Skeletal muscle tissue (tissue), 3 donors: ENCODE measurements at regions not wholly inside any gene's neighbourhood (a gene's known extent, or its start where the extent isn't known, plus 50 kb on each side); places are given as distances from the start of the nearest gene placed in this dataset.

ENCODE experiments used
- H3K27ac ChIP-seq: one replicate; pipeline ENCODE4 v1.7.0; 2013; ENCODE audit warnings: mild to moderate bottlenecking, low read depth, low read length, inconsistent platforms
- H3K27me3 ChIP-seq, 3 donors: one replicate each; pipeline ENCODE4 v1.7.0; 2013; ENCODE audit warnings: low read length in 3 of 3; ENCODE audit not compliant: control insufficient read depth in 3 of 3, insufficient read depth in 3 of 3
- H3K36me3 ChIP-seq, 3 donors: one replicate each; pipeline ENCODE4 v1.7.0; 2013; ENCODE audit warnings: low read length in 3 of 3; ENCODE audit not compliant: control insufficient read depth in 3 of 3, insufficient read depth in 3 of 3
- H3K4me1 ChIP-seq, 3 donors: one replicate each; pipeline ENCODE4 v1.7.0; 2013; ENCODE audit warnings: low read length in 3 of 3, mild to moderate bottlenecking in 3 of 3; ENCODE audit not compliant: control insufficient read depth in 3 of 3, insufficient read depth in 3 of 3
- H3K4me3 ChIP-seq, 3 donors: one replicate each; pipeline ENCODE4 v1.7.0; 2013; ENCODE audit warnings: low read length in 3 of 3
- H3K9ac ChIP-seq, 3 donors: one replicate each; pipeline ENCODE4 v1.7.0; 2013; ENCODE audit warnings: low read length in 3 of 3, mild to moderate bottlenecking in 3 of 3, moderate library complexity in 2 of 3, low read depth in 1 of 3
- H3K9me3 ChIP-seq, 3 donors: one replicate each; pipeline ENCODE4 v1.7.0; 2013; ENCODE audit warnings: low read length in 3 of 3; ENCODE audit not compliant: control insufficient read depth in 3 of 3
- donor health status: Osteomylitis.

GRCh38 chr5:96340357-96340756 lies 92.7 kb downstream of the PCSK1 start:
- H3K27me3 ChIP-seq, result no peaks in the 10 kb centered on the region
- no peak overlapping the region for H3K27ac ChIP-seq
- H3K4me1 ChIP-seq, result peaks cover 13 to 25% (median 17%) of the 10 kb centered on the region in 3 donors
- H3K9me3 ChIP-seq, result no peaks in the 10 kb centered on the region
- H3K4me3 ChIP-seq, result no peak overlapping the region
- no peaks in the 10 kb centered on the region for H3K36me3 ChIP-seq
- no peak overlapping the region for H3K9ac ChIP-seq

- H3K27ac ChIP-seq, result no peak overlapping the region
- peaks cover 13 to 25% (median 17%) of the 10 kb centered on the region in 3 donors for H3K4me1 ChIP-seq
- H3K9ac ChIP-seq, result no peak overlapping the region
- H3K4me3 ChIP-seq, result no peak overlapping the region
- H3K27me3 ChIP-seq, result no peaks in the 10 kb centered on the region
- no peaks in the 10 kb centered on the region for H3K9me3 ChIP-seq
- H3K36me3 ChIP-seq, result no peaks in the 10 kb centered on the region
These were observed 93.2 kb downstream of the PCSK1 start for GRCh38 chr5:96339862-96340261.

GRCh38 chr5:96338624-96339415 lies 94.2 kb downstream of the PCSK1 start:
- Histone ChIP-seq H3K27ac (peak overlapping the region; percentile 32), H3K9me3 (no peaks in the 10 kb centered on the region), H3K36me3 (no peaks in the 10 kb centered on the region), H3K27me3 (no peaks in the 10 kb centered on the region), H3K4me3 (no peak overlapping the region), H3K9ac (no peak overlapping the region), H3K4me1 (peaks cover 13 to 25% (median 17%) of the 10 kb centered on the region in 3 donors)

GRCh38 chr5:96338091-96338490 lies 95.0 kb downstream of the PCSK1 start:
- Histone ChIP-seq H3K27me3 (no peaks in the 10 kb centered on the region), H3K4me1 (peaks cover 13 to 25% (median 17%) of the 10 kb centered on the region in 3 donors), H3K9me3 (no peaks in the 10 kb centered on the region), H3K27ac (peak overlapping the region; percentile 32), H3K36me3 (no peaks in the 10 kb centered on the region), H3K9ac (no peak overlapping the region), H3K4me3 (no peak overlapping the region)

- H3K27me3 ChIP-seq, result no peaks in the 10 kb centered on the region
- no peaks in the 10 kb centered on the region for H3K36me3 ChIP-seq
- H3K4me1 ChIP-seq, result peaks cover 13 to 25% (median 17%) of the 10 kb centered on the region in 3 donors
- no peak overlapping the region for H3K9ac ChIP-seq
- no peaks in the 10 kb centered on the region for H3K9me3 ChIP-seq
- H3K4me3 ChIP-seq, result no peak overlapping the region
- no peak overlapping the region for H3K27ac ChIP-seq
These were observed 95.8 kb downstream of the PCSK1 start for GRCh38 chr5:96337048-96337781.

- Histone ChIP-seq H3K36me3 (no peaks in the 10 kb centered on the region), H3K9ac (peak overlapping the region; percentile 29 to 58 (median 48)), H3K9me3 (no peaks in the 10 kb centered on the region), H3K4me1 (peaks cover 13 to 25% (median 17%) of the 10 kb centered on the region in 3 donors), H3K4me3 (peak overlapping the region in 2 of 3 donors; percentile 19 to 48), H3K27ac (no peak overlapping the region), H3K27me3 (no peaks in the 10 kb centered on the region)
These were observed 96.6 kb downstream of the PCSK1 start for GRCh38 chr5:96336351-96336985.

- peak overlapping the region in 1 of 3 donors; percentile 19 for H3K4me3 ChIP-seq
- H3K4me1 ChIP-seq, result peaks cover 13 to 25% (median 17%) of the 10 kb centered on the region in 3 donors
- no peaks in the 10 kb centered on the region for H3K9me3 ChIP-seq
- H3K9ac ChIP-seq, result peak overlapping the region; percentile 29 to 58 (median 48)
- no peak overlapping the region for H3K27ac ChIP-seq
- H3K27me3 ChIP-seq, result no peaks in the 10 kb centered on the region
- H3K36me3 ChIP-seq, result no peaks in the 10 kb centered on the region
These were observed 97.2 kb downstream of the PCSK1 start for GRCh38 chr5:96335873-96336272.

- Histone ChIP-seq H3K9me3 (no peaks in the 10 kb centered on the region), H3K9ac (no peak overlapping the region), H3K27me3 (no peaks in the 10 kb centered on the region), H3K27ac (no peak overlapping the region), H3K4me3 (no peak overlapping the region), H3K36me3 (no peaks in the 10 kb centered on the region), H3K4me1 (peaks cover 1 to 14% (median 9%) of the 10 kb centered on the region in 3 donors)
These were observed 99.7 kb downstream of the PCSK1 start for GRCh38 chr5:96333391-96333790.

GRCh38 chr5:96332535-96333366 lies 100.3 kb downstream of the PCSK1 start:
- Histone ChIP-seq H3K27me3 (no peaks in the 10 kb centered on the region), H3K4me1 (peaks cover 0 to 14% (median 7%) of the 10 kb centered on the region in 3 donors), H3K4me3 (no peak overlapping the region), H3K36me3 (no peaks in the 10 kb centered on the region), H3K9ac (no peak overlapping the region), H3K9me3 (no peaks in the 10 kb centered on the region), H3K27ac (no peak overlapping the region)
